HK-2 (cell line): ENCODE measurements at regions not wholly inside any gene's neighbourhood (a gene's known extent, or its start where the extent isn't known, plus 50 kb on each side); places are given as distances from the start of the nearest gene placed in this dataset.
"Not testable (repeated sequence)": the region's sequence is repeated elsewhere in the genome, so short reads cannot be mapped to it uniquely, and the experiment has no call there.

Experiments
- DNase-seq: peaks from one replicate; pipeline ENCODE4 v3.0.0-alpha.2; 2018; ENCODE audit not compliant: unreplicated experiment

- no peak for DNase-seq
Observed at GRCh38 chr18:11383381-11383780, 226.0 kb upstream of the SLC35G4 start.

- DNase-seq, result no peak
Observed at GRCh38 chr18:11380968-11381367, 228.4 kb upstream of the SLC35G4 start.

GRCh38 chr18:11379660-11380059, 229.7 kb upstream of the SLC35G4 start:
- no peak for DNase-seq

- no peak for DNase-seq
Observed at GRCh38 chr18:11377766-11378540, 228.6 kb upstream of the PIEZO2 start.

- DNase-seq, result no peak
Observed at GRCh38 chr18:11372163-11372562, 222.8 kb upstream of the PIEZO2 start.

GRCh38 chr18:11369556-11369955, 220.2 kb upstream of the PIEZO2 start:
- DNase-seq, result no peak

GRCh38 chr18:11368020-11368419, 218.7 kb upstream of the PIEZO2 start:
- DNase-seq, result no peak

- DNase-seq, result no peak
Observed at GRCh38 chr18:11367351-11367750, 218.0 kb upstream of the PIEZO2 start.

- DNase-seq, result no peak
Observed at GRCh38 chr18:11366410-11366809, 217.0 kb upstream of the PIEZO2 start.

GRCh38 chr18:11362856-11363255, 213.5 kb upstream of the PIEZO2 start:
- DNase-seq, result no peak

GRCh38 chr18:11361862-11362261, 212.5 kb upstream of the PIEZO2 start:
- DNase-seq, result not testable (repeated sequence)

- DNase-seq, result no peak
Observed at GRCh38 chr18:11357678-11358077, 208.3 kb upstream of the PIEZO2 start.

GRCh38 chr18:11344576-11344975, 195.2 kb upstream of the PIEZO2 start:
- DNase-seq, result not testable (repeated sequence)

- no peak for DNase-seq
Observed at GRCh38 chr18:11343096-11343495, 193.7 kb upstream of the PIEZO2 start.

- DNase-seq, result not testable (repeated sequence)
Observed at GRCh38 chr18:11342115-11342514, 192.7 kb upstream of the PIEZO2 start.

GRCh38 chr18:11339188-11339775, 189.9 kb upstream of the PIEZO2 start:
- DNase-seq, result no peak

GRCh38 chr18:11336241-11336640, 186.9 kb upstream of the PIEZO2 start:
- DNase-seq, result no peak

- no peak for DNase-seq
Observed at GRCh38 chr18:11327391-11328009, 178.1 kb upstream of the PIEZO2 start.

GRCh38 chr18:11324956-11325882, 175.8 kb upstream of the PIEZO2 start:
- DNase-seq, result no peak

GRCh38 chr18:11324510-11324909, 175.1 kb upstream of the PIEZO2 start:
- DNase-seq, result no peak

- DNase-seq, result peak; percentile 50
Observed at GRCh38 chr18:11323359-11323819, 174.0 kb upstream of the PIEZO2 start.

GRCh38 chr18:11322716-11323115, 173.3 kb upstream of the PIEZO2 start:
- DNase-seq, result no peak
